A549 (cell line): ENCODE measurements at regions not wholly inside any gene's neighbourhood (a gene's known extent, or its start where the extent isn't known, plus 50 kb on each side); places are given as distances from the start of the nearest gene placed in this dataset.

ENCODE experiments used
- ATAC-seq, 2 experiments: fragments of 200-7000 bp in 1 of 2; fragments of >200 bp in 1 of 2; cut with Nextera tagmentation in 1 of 2; cut with Tn5 transposase in 1 of 2; 3 replicates each; pipeline versions ENCODE4 v1.8.0 to v1.9.1; 2018 to 2020; ENCODE audit warnings: mild to moderate bottlenecking in 1 of 2, moderate library complexity in 1 of 2
- CTCF ChIA-PET: fragments of 300-600 bp; sonication (Branson Sonifier 250); formaldehyde crosslinking; extraction: SDS; loops from one replicate; lab custom pipeline; 2021; ENCODE audit warnings: antibody characterized with exemption, inconsistent platforms; lab: Yijun Ruan, JAX
- POLR2A ChIA-PET: fragments of 350-600 bp; formaldehyde crosslinking; extraction: SDS; loops from one replicate; lab custom pipeline; 2021; ENCODE audit warnings: antibody characterized with exemption, inconsistent platforms; lab: Yijun Ruan, JAX
- DNase-seq, 2 experiments: peaks; one replicate each; pipeline versions ENCODE4 v3.0.0 to v3.0.0-alpha.2; 2011 to 2016; ENCODE audit warnings: low read depth in 1 of 2, low spot score in 1 of 2
- FAIRE-seq: peaks from 2 replicates; lab custom pipeline; 2011; peaks lifted over from hg19 to GRCh38; lab: Jason Lieb, UNC
- H3K27ac ChIP-seq, 2 experiments: fragments of >200 bp; sonication (Bioruptor Twin); formaldehyde crosslinking; 3 replicates each; pipeline ENCODE4 v1.5.1; 2016 to 2017
- H3K4me1 ChIP-seq: fragments of >200 bp; sonication (Bioruptor Twin); formaldehyde crosslinking; 3 replicates; pipeline ENCODE4 v1.6.1; 2016
- H3K4me2 ChIP-seq: fragments of >200 bp; sonication (Bioruptor Twin); formaldehyde crosslinking; 3 replicates; pipeline ENCODE4 v1.6.1; 2016
- H3K4me3 ChIP-seq: fragments of >200 bp; sonication (Bioruptor Twin); formaldehyde crosslinking; 3 replicates; pipeline ENCODE4 v1.5.1; 2016
- H3K9me3 ChIP-seq: fragments of >200 bp; sonication (Bioruptor Twin); formaldehyde crosslinking; 3 replicates; pipeline ENCODE4 v1.6.1; 2016
- BHLHE40 ChIP-seq: IDR thresholded peaks from 2 replicates; pipeline ENCODE4 v1.6.1; 2012; ENCODE audit warnings: low read depth, low read length, inconsistent platforms
- CBX8 ChIP-seq: fragments of 200-600 bp; sonication (generic); IDR thresholded peaks from 2 replicates; pipeline ENCODE4 v1.6.1; 2016
- CEBPB ChIP-seq, 2 experiments: fragments of >200 bp in 1 of 2; sonication (Bioruptor Twin) in 1 of 2; formaldehyde crosslinking in 1 of 2; IDR thresholded peaks; 2 replicates each; pipeline ENCODE4 v1.6.1; 2012 to 2016
- CHD2 ChIP-seq: fragments of 150-350 bp; IDR thresholded peaks from 2 replicates; pipeline ENCODE4 v1.6.1; 2014; ENCODE audit warnings: low read length; ENCODE audit not compliant: partially characterized antibody
- EHF ChIP-seq: fragments of 250-450 bp; sonication (Bioruptor Pico); IDR thresholded peaks from 2 replicates; pipeline ENCODE4 v1.5.0; 2020; ENCODE audit warnings: mild to moderate bottlenecking
- EHMT2 ChIP-seq: fragments of 200-600 bp; sonication (generic); IDR thresholded peaks from 2 replicates; pipeline ENCODE4 v1.6.1; 2016; ENCODE audit warnings: antibody characterized with exemption, low read depth, mild to moderate bottlenecking, moderate library complexity
- FOXS1 ChIP-seq: fragments of 250-450 bp; sonication (Bioruptor Pico); IDR thresholded peaks from 2 replicates; pipeline ENCODE4 v1.5.0; 2020; ENCODE audit warnings: mild to moderate bottlenecking, moderate library complexity
- GATA3 ChIP-seq: IDR thresholded peaks from 2 replicates; pipeline ENCODE4 v1.6.1; 2012; ENCODE audit warnings: borderline replicate concordance
- HDAC2 ChIP-seq: fragments of 200-600 bp; sonication (generic); IDR thresholded peaks from 2 replicates; pipeline ENCODE4 v1.6.1; 2016
- HEYL ChIP-seq: fragments of 250-450 bp; sonication (Bioruptor Pico); IDR thresholded peaks from 2 replicates; pipeline ENCODE4 v1.8.0; 2021; ENCODE audit warnings: mild to moderate bottlenecking, moderate library complexity
- HOXB13 ChIP-seq: fragments of 250-450 bp; sonication (Bioruptor Pico); IDR thresholded peaks from 2 replicates; pipeline ENCODE4 v1.5.0; 2020; ENCODE audit warnings: low read depth, mild to moderate bottlenecking, moderate library complexity
- HOXB5 ChIP-seq: fragments of 250-450 bp; sonication (Bioruptor Pico); IDR thresholded peaks from 2 replicates; pipeline ENCODE4 v1.5.0; 2020; ENCODE audit warnings: mild to moderate bottlenecking, moderate library complexity
- JUNB ChIP-seq: fragments of >200 bp; sonication (Bioruptor Twin); formaldehyde crosslinking; IDR thresholded peaks from 2 replicates; pipeline ENCODE4 v1.6.1; 2016
- KDM1A ChIP-seq: fragments of 200-600 bp; sonication (generic); IDR thresholded peaks from 2 replicates; pipeline ENCODE4 v1.6.1; 2016; ENCODE audit warnings: low read depth, mild to moderate bottlenecking
- MAFK ChIP-seq: fragments of 450-650 bp; IDR thresholded peaks from 2 replicates; pipeline ENCODE4 v1.6.1; 2014; ENCODE audit not compliant: partially characterized antibody
- NPAS2 ChIP-seq: fragments of 250-450 bp; sonication (Bioruptor Pico); IDR thresholded peaks from 2 replicates; pipeline ENCODE4 v1.8.0; 2022; ENCODE audit warnings: mild to moderate bottlenecking, moderate library complexity, borderline replicate concordance
- PHF8 ChIP-seq: fragments of 200-600 bp; sonication (generic); IDR thresholded peaks from 2 replicates; pipeline ENCODE4 v1.6.1; 2016; ENCODE audit warnings: low read depth, mild to moderate bottlenecking, antibody characterized with exemption, moderate library complexity, borderline replicate concordance
- POLR2A ChIP-seq: IDR thresholded peaks from 2 replicates; pipeline ENCODE4 v1.6.1; 2012; ENCODE audit warnings: mild to moderate bottlenecking, low read length
- RARB ChIP-seq: fragments of 250-450 bp; sonication (Bioruptor Pico); IDR thresholded peaks from 2 replicates; pipeline ENCODE4 v1.8.0; 2021; ENCODE audit warnings: mild to moderate bottlenecking, moderate library complexity
- RNF2 ChIP-seq: fragments of 200-600 bp; sonication (generic); IDR thresholded peaks from 2 replicates; pipeline ENCODE4 v1.6.1; 2016; ENCODE audit warnings: low read depth, mild to moderate bottlenecking, antibody characterized with exemption, moderate library complexity, borderline replicate concordance
- SMC3 ChIP-seq: fragments of >200 bp; sonication (Bioruptor Twin); formaldehyde crosslinking; IDR thresholded peaks from 3 replicates; pipeline ENCODE4 v1.6.1; 2018; ENCODE audit warnings: inconsistent platforms
- TFCP2L1 ChIP-seq: fragments of 250-450 bp; sonication (Bioruptor Pico); IDR thresholded peaks from 2 replicates; pipeline ENCODE4 v1.5.0; 2021; ENCODE audit warnings: mild to moderate bottlenecking
- ZC3H11A ChIP-seq: fragments of 450-650 bp; IDR thresholded peaks from 2 replicates; pipeline ENCODE4 v1.6.1; 2014; ENCODE audit warnings: antibody characterized with exemption, mild to moderate bottlenecking
- WGBS: methylation state at CpG from one replicate; pipeline ENCODE4 v1.1.6; 2017; ENCODE audit errors: missing lambda C conversion rate; 5-methylcytosine and 5-hydroxymethylcytosine counted together
- TF ChIP-seq, protein P1 (sequence below): fragments of >200 bp; sonication (Bioruptor Twin); formaldehyde crosslinking; IDR thresholded peaks from 2 replicates; pipeline ENCODE4 v1.6.1; 2016
- TF ChIP-seq, protein P2 (sequence below): fragments of 200-600 bp; sonication (generic); IDR thresholded peaks from 2 replicates; pipeline ENCODE4 v1.6.1; 2016; ENCODE audit warnings: antibody characterized with exemption, mild to moderate bottlenecking, moderate library complexity
- TF ChIP-seq, protein P3 (sequence below): IDR thresholded peaks from 2 replicates; pipeline ENCODE4 v1.6.1; 2012

DNA sequence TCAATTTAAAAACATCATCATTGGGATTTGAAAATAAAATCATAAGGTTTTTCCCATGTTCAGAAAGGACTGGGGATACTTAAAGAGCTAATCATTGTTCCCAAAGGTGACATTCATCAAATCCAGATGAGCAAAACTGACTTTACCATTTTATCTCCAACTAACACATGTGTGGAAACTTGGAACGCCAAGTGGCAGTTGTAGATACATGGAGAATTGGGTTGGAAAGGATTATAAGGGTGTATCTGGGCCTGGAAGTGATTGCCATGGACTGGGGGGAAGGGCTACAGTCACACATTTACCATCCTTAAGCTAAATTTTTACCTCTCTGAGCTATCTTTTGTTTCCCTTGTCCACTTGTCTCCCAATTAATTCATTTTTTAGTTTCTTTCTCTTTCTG, 203.4 kb downstream of the SLC39A8 start (continued):
- TF ChIP-seq, protein P1, sequence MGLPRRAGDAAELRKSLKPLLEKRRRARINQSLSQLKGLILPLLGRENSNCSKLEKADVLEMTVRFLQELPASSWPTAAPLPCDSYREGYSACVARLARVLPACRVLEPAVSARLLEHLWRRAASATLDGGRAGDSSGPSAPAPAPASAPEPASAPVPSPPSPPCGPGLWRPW: no peak
- TF ChIP-seq NPAS2 (CRISPR knock-in tag): no peak
- TF ChIP-seq CHD2: no peak
- no peak for TF ChIP-seq MAFK
- no peak for TF ChIP-seq SMC3
- no peak for TF ChIP-seq ZC3H11A
- no peak for TF ChIP-seq HEYL (CRISPR knock-in tag)
- TF ChIP-seq CEBPB (IDR thresholded peaks at IDR 0.05): no peak
- no peak for TF ChIP-seq JUNB
- no peak for TF ChIP-seq TFCP2L1 (CRISPR knock-in tag)
- TF ChIP-seq, all 56 proteins: peak for 0

DNA sequence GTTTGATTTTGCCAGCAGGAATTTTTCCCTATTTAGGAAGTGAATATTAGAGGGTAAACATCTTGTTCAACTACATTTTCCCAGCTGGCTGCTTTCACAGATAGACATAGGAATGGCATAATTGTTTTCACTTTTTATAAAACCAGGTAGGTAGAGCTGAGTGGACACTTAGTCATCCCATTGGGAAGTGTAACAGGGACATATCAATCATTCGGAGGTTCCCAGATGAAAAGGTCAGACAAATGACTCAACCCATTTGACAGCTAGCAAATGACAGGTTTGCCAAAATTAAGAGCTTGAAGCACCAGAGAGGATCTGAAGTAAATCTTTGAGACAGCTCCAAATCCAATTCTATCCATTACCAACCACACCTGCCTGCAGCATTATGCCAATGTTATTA, 205.3 kb downstream of the SLC39A8 start:
- CTCF ChIA-PET: no interaction called here
- peak in 1 of 2 experiments; percentile 1 for DNase-seq
- H3K27ac ChIP-seq: no peak overlapping the region
- POLR2A ChIA-PET: no interaction called here
- H3K4me3 ChIP-seq: no peak overlapping the region
- 0 out of 3 replicates have a peak overlapping the region, but pooled peaks have one; percentile 17 for H3K4me2 ChIP-seq
- WGBS: 0% methylated on average over 1 of the region's 1 CpG
- TF ChIP-seq RARB (CRISPR knock-in tag) (no peak), POLR2A (no peak), GATA3 (peak; percentile 14; the same call in 1 of the 2 replicates), JUNB (peak; percentile 20; the same call in 1 of the 2 replicates)
- FAIRE-seq: no peak
- H3K9me3 ChIP-seq: no peaks in the 10 kb centered on the region
- 0 out of 3 replicates have a peak, but pooled peaks cover 9% of the 10 kb centered on the region for H3K4me1 ChIP-seq
- no peak for ATAC-seq

DNA sequence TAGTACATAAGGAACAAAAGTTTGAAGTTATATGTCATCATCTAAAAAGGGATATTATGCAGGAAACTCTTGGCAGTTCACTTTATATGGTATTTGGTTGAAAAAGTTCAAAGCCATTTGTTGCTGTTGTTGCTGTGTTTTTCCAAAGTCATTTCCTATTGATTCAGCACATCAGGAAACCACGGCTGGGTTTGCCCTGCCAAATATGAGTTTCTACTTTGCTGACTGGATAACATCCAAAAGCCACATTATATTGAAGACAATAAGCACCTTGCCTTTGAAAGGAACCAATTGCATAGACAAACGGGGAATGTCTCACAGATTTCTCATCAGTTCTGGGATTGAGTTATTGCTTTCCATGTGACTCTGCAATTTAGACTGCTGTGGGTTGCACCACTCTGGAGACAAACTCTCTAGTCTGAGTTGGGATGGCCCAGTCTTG, 206.1 kb downstream of the SLC39A8 start:
- 0 out of 3 replicates have a peak, but pooled peaks cover 9% of the 10 kb centered on the region for H3K4me1 ChIP-seq
- FAIRE-seq (no peak), ATAC-seq (no peak), DNase-seq (peak in 1 of 2 experiments; percentile 1)
- 0 out of 3 replicates have a peak overlapping the region, but pooled peaks have one; percentile 17 for H3K4me2 ChIP-seq
- no peak overlapping the region for H3K4me3 ChIP-seq
- 20% methylated on average over 2 of the region's 2 CpGs for WGBS
- TF ChIP-seq CEBPB (IDR thresholded peaks at IDR 0.05) (no peak), BHLHE40 (no peak), HDAC2 (no peak), EHF (CRISPR knock-in tag) (no peak), RNF2 (no peak)
- no peak overlapping the region for H3K27ac ChIP-seq
- CTCF ChIA-PET: interaction anchor here (0.6 kb wide), 1 partner anchor 336 kb away, joined by 4 read pairs; no protein-coding TSS in a partner anchor
- POLR2A ChIA-PET: no interaction called here
- no peaks in the 10 kb centered on the region for H3K9me3 ChIP-seq

DNA sequence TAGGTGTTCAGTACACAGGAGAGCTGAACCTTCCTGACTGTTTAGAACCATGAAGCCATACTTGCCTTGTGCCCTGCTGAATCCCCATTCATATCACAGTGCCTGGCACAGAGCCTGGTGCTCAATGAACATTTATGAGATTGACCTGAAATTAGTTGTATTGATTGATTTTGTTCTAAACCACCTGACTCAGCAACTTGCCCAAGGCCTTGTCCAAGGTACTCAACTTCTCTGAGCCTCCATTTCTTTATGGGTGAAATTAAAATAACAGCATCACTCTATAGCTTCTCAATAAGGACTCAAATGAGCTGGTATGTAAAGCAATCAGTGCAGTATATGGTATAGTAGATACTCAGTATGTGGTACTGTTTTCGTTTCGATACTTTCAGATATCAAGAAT, 208.1 kb downstream of the SLC39A8 start:
- Histone ChIP-seq H3K4me2 (no peak overlapping the region), H3K27ac (no peak overlapping the region)
- FAIRE-seq: no peak
- TF ChIP-seq KDM1A (no peak), CBX8 (no peak), HOXB13 (CRISPR knock-in tag) (no peak), MAFK (peak; percentile 76), BHLHE40 (no peak), FOXS1 (CRISPR knock-in tag) (no peak), HOXB5 (CRISPR knock-in tag) (no peak), EHMT2 (no peak), CHD2 (no peak), HDAC2 (no peak), PHF8 (no peak), RARB (CRISPR knock-in tag) (no peak), GATA3 (no peak)
- TF ChIP-seq, protein P2, sequence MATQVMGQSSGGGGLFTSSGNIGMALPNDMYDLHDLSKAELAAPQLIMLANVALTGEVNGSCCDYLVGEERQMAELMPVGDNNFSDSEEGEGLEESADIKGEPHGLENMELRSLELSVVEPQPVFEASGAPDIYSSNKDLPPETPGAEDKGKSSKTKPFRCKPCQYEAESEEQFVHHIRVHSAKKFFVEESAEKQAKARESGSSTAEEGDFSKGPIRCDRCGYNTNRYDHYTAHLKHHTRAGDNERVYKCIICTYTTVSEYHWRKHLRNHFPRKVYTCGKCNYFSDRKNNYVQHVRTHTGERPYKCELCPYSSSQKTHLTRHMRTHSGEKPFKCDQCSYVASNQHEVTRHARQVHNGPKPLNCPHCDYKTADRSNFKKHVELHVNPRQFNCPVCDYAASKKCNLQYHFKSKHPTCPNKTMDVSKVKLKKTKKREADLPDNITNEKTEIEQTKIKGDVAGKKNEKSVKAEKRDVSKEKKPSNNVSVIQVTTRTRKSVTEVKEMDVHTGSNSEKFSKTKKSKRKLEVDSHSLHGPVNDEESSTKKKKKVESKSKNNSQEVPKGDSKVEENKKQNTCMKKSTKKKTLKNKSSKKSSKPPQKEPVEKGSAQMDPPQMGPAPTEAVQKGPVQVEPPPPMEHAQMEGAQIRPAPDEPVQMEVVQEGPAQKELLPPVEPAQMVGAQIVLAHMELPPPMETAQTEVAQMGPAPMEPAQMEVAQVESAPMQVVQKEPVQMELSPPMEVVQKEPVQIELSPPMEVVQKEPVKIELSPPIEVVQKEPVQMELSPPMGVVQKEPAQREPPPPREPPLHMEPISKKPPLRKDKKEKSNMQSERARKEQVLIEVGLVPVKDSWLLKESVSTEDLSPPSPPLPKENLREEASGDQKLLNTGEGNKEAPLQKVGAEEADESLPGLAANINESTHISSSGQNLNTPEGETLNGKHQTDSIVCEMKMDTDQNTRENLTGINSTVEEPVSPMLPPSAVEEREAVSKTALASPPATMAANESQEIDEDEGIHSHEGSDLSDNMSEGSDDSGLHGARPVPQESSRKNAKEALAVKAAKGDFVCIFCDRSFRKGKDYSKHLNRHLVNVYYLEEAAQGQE: peak; percentile 56; the same call in 1 of the 2 replicates
- TF ChIP-seq, protein P3, sequence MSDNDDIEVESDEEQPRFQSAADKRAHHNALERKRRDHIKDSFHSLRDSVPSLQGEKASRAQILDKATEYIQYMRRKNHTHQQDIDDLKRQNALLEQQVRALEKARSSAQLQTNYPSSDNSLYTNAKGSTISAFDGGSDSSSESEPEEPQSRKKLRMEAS: no peak
- TF ChIP-seq, all 56 proteins: peak for 2
- H3K9me3 ChIP-seq: no peaks in the 10 kb centered on the region
- ATAC-seq: no peak
- 92% methylated on average over 2 of the region's 2 CpGs for WGBS
- ChIA-PET POLR2A (no interaction called here), CTCF (no interaction called here)
- no peak overlapping the region for H3K4me3 ChIP-seq
- H3K4me1 ChIP-seq: 0 out of 3 replicates have a peak, but pooled peaks cover 9% of the 10 kb centered on the region
- DNase-seq: no peak
